Glutamatergic neuron (in vitro differentiated cells): ENCODE measurements at regions not wholly inside any gene's neighbourhood (a gene's known extent, or its start where the extent isn't known, plus 50 kb on each side); places are given as distances from the start of the nearest gene placed in this dataset.

ENCODE experiments used
- DNase-seq: peaks from one replicate; pipeline ENCODE4 v3.0.0; 2022
- H3K27ac Mint-ChIP-seq: one replicate; pipeline ENCODE4 v1.8.0; 2020; ENCODE audit warnings: mild to moderate bottlenecking, mixed read lengths, inconsistent platforms; ENCODE audit not compliant: unreplicated experiment
- H3K27me3 Mint-ChIP-seq: one replicate; pipeline ENCODE4 v1.8.0; 2020; ENCODE audit warnings: mild to moderate bottlenecking, moderate library complexity, mixed read lengths, inconsistent platforms; ENCODE audit not compliant: unreplicated experiment
- H3K36me3 Mint-ChIP-seq: one replicate; pipeline ENCODE4 v1.8.0; 2020; ENCODE audit warnings: mild to moderate bottlenecking, mixed read lengths, inconsistent platforms; ENCODE audit not compliant: unreplicated experiment
- H3K4me1 Mint-ChIP-seq: one replicate; pipeline ENCODE4 v1.8.0; 2020; ENCODE audit warnings: mild to moderate bottlenecking, low read depth, mixed read lengths, inconsistent platforms; ENCODE audit not compliant: unreplicated experiment
- H3K4me3 Mint-ChIP-seq: one replicate; pipeline ENCODE4 v1.8.0; 2020; ENCODE audit warnings: mild to moderate bottlenecking, mixed read lengths, inconsistent platforms; ENCODE audit not compliant: unreplicated experiment
- H3K9me3 Mint-ChIP-seq: one replicate; pipeline ENCODE4 v1.8.0; 2020; ENCODE audit warnings: mild to moderate bottlenecking, moderate library complexity, mixed read lengths, inconsistent platforms; ENCODE audit not compliant: unreplicated experiment
- CTCF ChIP-seq: fragments of 200-600 bp; sonication (generic); IDR thresholded peaks from one replicate; pipeline ENCODE4 v1.5.0; 2021; ENCODE audit not compliant: partially characterized antibody, unreplicated experiment

- no peak for DNase-seq
- H3K36me3 Mint-ChIP-seq, result no peaks in the 10 kb centered on the region
- H3K4me3 Mint-ChIP-seq, result no peak overlapping the region
- peaks cover 2% of the 10 kb centered on the region for H3K27me3 Mint-ChIP-seq
- no peak for TF ChIP-seq CTCF
- H3K4me1 Mint-ChIP-seq, result no peaks in the 10 kb centered on the region
- H3K9me3 Mint-ChIP-seq, result peaks cover 4% of the 10 kb centered on the region
- H3K27ac Mint-ChIP-seq, result no peak overlapping the region
Observed at GRCh38 chr9:82353631-82354278, 365.2 kb downstream of the SPATA31D1 start.

- Mint-ChIP-seq H3K4me1 (no peaks in the 10 kb centered on the region), H3K27ac (no peak overlapping the region), H3K4me3 (no peak overlapping the region), H3K36me3 (no peaks in the 10 kb centered on the region), H3K9me3 (peaks cover 2% of the 10 kb centered on the region), H3K27me3 (peaks cover 2% of the 10 kb centered on the region)
- no peak for TF ChIP-seq CTCF
- no peak for DNase-seq
Observed at GRCh38 chr9:82354279-82354659, 365.7 kb downstream of the SPATA31D1 start.

- H3K9me3 Mint-ChIP-seq, result peaks cover 2% of the 10 kb centered on the region
- no peak overlapping the region for H3K27ac Mint-ChIP-seq
- no peak for TF ChIP-seq CTCF
- H3K4me3 Mint-ChIP-seq, result no peak overlapping the region
- peaks cover 2% of the 10 kb centered on the region for H3K27me3 Mint-ChIP-seq
- no peaks in the 10 kb centered on the region for H3K4me1 Mint-ChIP-seq
- DNase-seq, result no peak
- H3K36me3 Mint-ChIP-seq, result no peaks in the 10 kb centered on the region
Observed at GRCh38 chr9:82356131-82356530, 367.6 kb downstream of the SPATA31D1 start.

- no peaks in the 10 kb centered on the region for H3K36me3 Mint-ChIP-seq
- no peak for DNase-seq
- H3K4me3 Mint-ChIP-seq, result no peak overlapping the region
- no peaks in the 10 kb centered on the region for H3K27me3 Mint-ChIP-seq
- peaks cover 2% of the 10 kb centered on the region for H3K9me3 Mint-ChIP-seq
- TF ChIP-seq CTCF, result no peak
- no peaks in the 10 kb centered on the region for H3K4me1 Mint-ChIP-seq
- H3K27ac Mint-ChIP-seq, result no peak overlapping the region
Observed at GRCh38 chr9:82356871-82357270, 368.3 kb downstream of the SPATA31D1 start.

- no peaks in the 10 kb centered on the region for H3K36me3 Mint-ChIP-seq
- H3K9me3 Mint-ChIP-seq, result peaks cover 4% of the 10 kb centered on the region
- DNase-seq, result peak; percentile 16
- H3K27ac Mint-ChIP-seq, result peak overlapping the region; percentile 84
- TF ChIP-seq CTCF, result no peak
- H3K4me1 Mint-ChIP-seq, result peaks cover 16% of the 10 kb centered on the region
- no peak overlapping the region for H3K4me3 Mint-ChIP-seq
- no peaks in the 10 kb centered on the region for H3K27me3 Mint-ChIP-seq
Observed at GRCh38 chr9:82363198-82363597, 374.6 kb downstream of the SPATA31D1 start.
